HEK293T (cell line): ENCODE measurements at regions not wholly inside any gene's neighbourhood (a gene's known extent, or its start where the extent isn't known, plus 50 kb on each side); places are given as distances from the start of the nearest gene placed in this dataset.

ENCODE experiments used
- BHLHE40 ChIP-seq: fragments of 450-650 bp; IDR thresholded peaks from 2 replicates; pipeline ENCODE4 v1.6.1; 2016; ENCODE audit warnings: mild to moderate bottlenecking, moderate library complexity, borderline replicate concordance
- FOXM1 ChIP-seq: fragments of 450-650 bp; IDR thresholded peaks from 2 replicates; pipeline ENCODE4 v1.6.1; 2017; ENCODE audit warnings: mild to moderate bottlenecking, borderline replicate concordance
- HDGF ChIP-seq: fragments of 450-650 bp; IDR thresholded peaks from 2 replicates; pipeline ENCODE4 v1.6.1; 2017; ENCODE audit warnings: antibody characterized with exemption, borderline replicate concordance
- NFRKB ChIP-seq: fragments of 450-650 bp; IDR thresholded peaks from 2 replicates; pipeline ENCODE4 v1.6.1; 2016; ENCODE audit warnings: mild to moderate bottlenecking, moderate library complexity
- SP1 ChIP-seq: fragments of 450-650 bp; IDR thresholded peaks from 2 replicates; pipeline ENCODE4 v1.6.1; 2017
- SUZ12 ChIP-seq: fragments of 450-650 bp; IDR thresholded peaks from 2 replicates; pipeline ENCODE4 v1.6.1; 2016; ENCODE audit warnings: mild to moderate bottlenecking
- TARDBP ChIP-seq: fragments of 450-650 bp; IDR thresholded peaks from 2 replicates; pipeline ENCODE4 v1.6.1; 2016

GRCh38 chr16:9417898-9418297 lies 326.5 kb downstream of the HAPSTR1 start:
- TF ChIP-seq NFRKB: no peak
- TF ChIP-seq TARDBP: no peak
- TF ChIP-seq BHLHE40: no peak
- TF ChIP-seq SUZ12: no peak
- no peak for TF ChIP-seq FOXM1
- no peak for TF ChIP-seq SP1
- no peak for TF ChIP-seq HDGF
